ENCODE measurements at regions not wholly inside any gene's neighbourhood (a gene's known extent, or its start where the extent isn't known, plus 50 kb on each side); places are given as distances from the start of the nearest gene placed in this dataset.

DNA sequence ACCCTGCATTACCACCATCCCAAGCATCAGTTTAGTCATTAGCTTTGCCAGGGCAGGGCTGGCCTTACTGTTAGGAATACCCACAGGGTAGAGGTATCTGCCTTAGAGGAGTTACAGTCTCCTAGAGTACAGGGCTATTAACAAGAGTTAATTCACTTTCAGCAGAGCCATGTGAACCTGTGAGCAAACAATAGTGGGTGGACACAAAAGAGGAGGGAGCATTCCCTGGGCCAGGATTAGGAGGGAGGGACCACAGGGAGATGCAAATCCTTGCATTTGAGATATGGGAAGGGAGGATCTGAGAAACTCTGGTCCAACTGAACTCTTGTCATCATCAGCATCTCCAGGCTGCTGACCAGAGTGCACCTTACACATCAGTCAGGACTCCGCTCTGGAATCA, 51.1 kb upstream of the IGSF21 start (continued):
- TF ChIP-seq ZNF791 (tag by site-specific recombination; IDR thresholded peaks at IDR 0.05) (no peak), SCRT1 (tag by site-specific recombination; IDR thresholded peaks at IDR 0.05; ENCODE audit: borderline replicate concordance) (no peak), ZNF664 (tag by site-specific recombination; IDR thresholded peaks at IDR 0.05) (no peak), SALL2 (tag by site-specific recombination; IDR thresholded peaks at IDR 0.05; ENCODE audit: borderline replicate concordance) (no peak), ZNF133 (tag by site-specific recombination; IDR thresholded peaks at IDR 0.05) (no peak), ZNF624 (tag by site-specific recombination; IDR thresholded peaks at IDR 0.05) (no peak), ZNF274 (IDR thresholded peaks at IDR 0.05; ENCODE audit: low read length) (no peak), ZNF274 (tag by site-specific recombination; IDR thresholded peaks at IDR 0.05; ENCODE audit: borderline replicate concordance) (no peak), YY1 (tag by site-specific recombination; IDR thresholded peaks at IDR 0.05) (no peak), ZNF24 (tag by site-specific recombination; IDR thresholded peaks at IDR 0.05) (no peak), BCL11B (tag by site-specific recombination; IDR thresholded peaks at IDR 0.05; ENCODE audit: low read depth) (no peak)
- TF ChIP-seq, protein P1, sequence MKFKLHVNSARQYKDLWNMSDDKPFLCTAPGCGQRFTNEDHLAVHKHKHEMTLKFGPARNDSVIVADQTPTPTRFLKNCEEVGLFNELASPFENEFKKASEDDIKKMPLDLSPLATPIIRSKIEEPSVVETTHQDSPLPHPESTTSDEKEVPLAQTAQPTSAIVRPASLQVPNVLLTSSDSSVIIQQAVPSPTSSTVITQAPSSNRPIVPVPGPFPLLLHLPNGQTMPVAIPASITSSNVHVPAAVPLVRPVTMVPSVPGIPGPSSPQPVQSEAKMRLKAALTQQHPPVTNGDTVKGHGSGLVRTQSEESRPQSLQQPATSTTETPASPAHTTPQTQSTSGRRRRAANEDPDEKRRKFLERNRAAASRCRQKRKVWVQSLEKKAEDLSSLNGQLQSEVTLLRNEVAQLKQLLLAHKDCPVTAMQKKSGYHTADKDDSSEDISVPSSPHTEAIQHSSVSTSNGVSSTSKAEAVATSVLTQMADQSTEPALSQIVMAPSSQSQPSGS (tag by site-specific recombination; IDR thresholded peaks at IDR 0.05; ENCODE audit: low read depth), result no peak
- TF ChIP-seq, protein P2, sequence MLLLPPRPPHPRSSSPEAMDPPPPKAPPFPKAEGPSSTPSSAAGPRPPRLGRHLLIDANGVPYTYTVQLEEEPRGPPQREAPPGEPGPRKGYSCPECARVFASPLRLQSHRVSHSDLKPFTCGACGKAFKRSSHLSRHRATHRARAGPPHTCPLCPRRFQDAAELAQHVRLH (tag by site-specific recombination; IDR thresholded peaks at IDR 0.05), result no peak

DNA sequence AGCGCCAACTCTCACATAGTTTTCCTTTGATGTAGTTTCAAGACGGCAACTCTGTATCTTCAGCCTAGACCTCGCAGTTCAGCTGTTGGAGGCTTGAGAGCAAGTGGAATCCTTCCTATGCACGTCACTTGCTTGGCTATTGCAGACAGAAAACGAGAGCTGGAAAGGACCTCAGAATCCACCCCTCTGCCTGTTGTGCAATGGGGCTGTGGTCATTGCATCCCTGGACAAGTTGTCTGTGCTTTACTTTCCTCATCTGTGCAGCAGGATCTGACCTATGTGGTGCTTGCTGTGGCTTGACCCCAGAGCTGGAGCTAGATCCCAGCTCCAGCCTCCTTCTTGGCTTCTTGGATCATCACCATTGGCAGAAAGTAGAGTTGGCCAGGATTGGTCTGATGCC, 50.0 kb upstream of the IGSF21 start:
- no peaks in the 10 kb centered on the region for H3K36me3 ChIP-seq (ENCODE audit: control insufficient read depth in 2 of 2, insufficient read depth in 1 of 2, low read length in 2 of 2)
- H3K9me3 ChIP-seq (ENCODE audit: control insufficient read depth, insufficient read depth, low read depth, low read length), result no peaks in the 10 kb centered on the region
- ChIA-PET POLR2A (no interaction called here), CTCF (interaction anchor here (1.0 kb wide), 1 partner anchor 299 kb away, joined by 3 read pairs; no protein-coding TSS in a partner anchor)
- H3K27ac ChIP-seq (ENCODE audit: extremely low read depth, low read depth, low read length), result no peak overlapping the region
- no peaks in the 10 kb centered on the region for H3K4me1 ChIP-seq (ENCODE audit: control insufficient read depth, insufficient read depth, low read length)
- TF ChIP-seq ZNF776 (tag by site-specific recombination; IDR thresholded peaks at IDR 0.05; ENCODE audit: borderline replicate concordance), result no peak
- no peak for TF ChIP-seq ZNF302 (tag by site-specific recombination; IDR thresholded peaks at IDR 0.05; ENCODE audit: low read depth)
- TF ChIP-seq ZNF175 (tag by site-specific recombination; IDR thresholded peaks at IDR 0.05), result no peak
- TF ChIP-seq, protein P3, sequence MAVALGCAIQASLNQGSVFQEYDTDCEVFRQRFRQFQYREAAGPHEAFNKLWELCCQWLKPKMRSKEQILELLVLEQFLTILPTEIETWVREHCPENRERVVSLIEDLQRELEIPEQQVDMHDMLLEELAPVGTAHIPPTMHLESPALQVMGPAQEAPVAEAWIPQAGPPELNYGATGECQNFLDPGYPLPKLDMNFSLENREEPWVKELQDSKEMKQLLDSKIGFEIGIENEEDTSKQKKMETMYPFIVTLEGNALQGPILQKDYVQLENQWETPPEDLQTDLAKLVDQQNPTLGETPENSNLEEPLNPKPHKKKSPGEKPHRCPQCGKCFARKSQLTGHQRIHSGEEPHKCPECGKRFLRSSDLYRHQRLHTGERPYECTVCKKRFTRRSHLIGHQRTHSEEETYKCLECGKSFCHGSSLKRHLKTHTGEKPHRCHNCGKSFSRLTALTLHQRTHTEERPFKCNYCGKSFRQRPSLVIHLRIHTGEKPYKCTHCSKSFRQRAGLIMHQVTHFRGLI (tag by site-specific recombination; IDR thresholded peaks at IDR 0.05), result no peak
- TF ChIP-seq, protein P4, sequence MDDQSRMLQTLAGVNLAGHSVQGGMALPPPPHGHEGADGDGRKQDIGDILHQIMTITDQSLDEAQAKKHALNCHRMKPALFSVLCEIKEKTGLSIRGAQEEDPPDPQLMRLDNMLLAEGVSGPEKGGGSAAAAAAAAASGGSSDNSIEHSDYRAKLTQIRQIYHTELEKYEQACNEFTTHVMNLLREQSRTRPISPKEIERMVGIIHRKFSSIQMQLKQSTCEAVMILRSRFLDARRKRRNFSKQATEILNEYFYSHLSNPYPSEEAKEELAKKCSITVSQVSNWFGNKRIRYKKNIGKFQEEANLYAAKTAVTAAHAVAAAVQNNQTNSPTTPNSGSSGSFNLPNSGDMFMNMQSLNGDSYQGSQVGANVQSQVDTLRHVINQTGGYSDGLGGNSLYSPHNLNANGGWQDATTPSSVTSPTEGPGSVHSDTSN (CRISPR knock-in tag; IDR thresholded peaks at IDR 0.05), result no peak
- no peak for TF ChIP-seq ZNF274 (IDR thresholded peaks at IDR 0.05; ENCODE audit: low read length)
- no peak for TF ChIP-seq ZNF274 (tag by site-specific recombination; IDR thresholded peaks at IDR 0.05; ENCODE audit: borderline replicate concordance)
- no peak for TF ChIP-seq TRIM28 (IDR thresholded peaks at IDR 0.05; ENCODE audit: borderline replicate concordance, low read length)
- TF ChIP-seq ZNF248 (tag by site-specific recombination; IDR thresholded peaks at IDR 0.05), result no peak
- TF ChIP-seq, protein P5, sequence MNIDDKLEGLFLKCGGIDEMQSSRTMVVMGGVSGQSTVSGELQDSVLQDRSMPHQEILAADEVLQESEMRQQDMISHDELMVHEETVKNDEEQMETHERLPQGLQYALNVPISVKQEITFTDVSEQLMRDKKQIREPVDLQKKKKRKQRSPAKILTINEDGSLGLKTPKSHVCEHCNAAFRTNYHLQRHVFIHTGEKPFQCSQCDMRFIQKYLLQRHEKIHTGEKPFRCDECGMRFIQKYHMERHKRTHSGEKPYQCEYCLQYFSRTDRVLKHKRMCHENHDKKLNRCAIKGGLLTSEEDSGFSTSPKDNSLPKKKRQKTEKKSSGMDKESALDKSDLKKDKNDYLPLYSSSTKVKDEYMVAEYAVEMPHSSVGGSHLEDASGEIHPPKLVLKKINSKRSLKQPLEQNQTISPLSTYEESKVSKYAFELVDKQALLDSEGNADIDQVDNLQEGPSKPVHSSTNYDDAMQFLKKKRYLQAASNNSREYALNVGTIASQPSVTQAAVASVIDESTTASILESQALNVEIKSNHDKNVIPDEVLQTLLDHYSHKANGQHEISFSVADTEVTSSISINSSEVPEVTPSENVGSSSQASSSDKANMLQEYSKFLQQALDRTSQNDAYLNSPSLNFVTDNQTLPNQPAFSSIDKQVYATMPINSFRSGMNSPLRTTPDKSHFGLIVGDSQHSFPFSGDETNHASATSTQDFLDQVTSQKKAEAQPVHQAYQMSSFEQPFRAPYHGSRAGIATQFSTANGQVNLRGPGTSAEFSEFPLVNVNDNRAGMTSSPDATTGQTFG (tag by site-specific recombination; IDR thresholded peaks at IDR 0.05; ENCODE audit: borderline replicate concordance), result no peak
- no peak for TF ChIP-seq ZNF623 (tag by site-specific recombination; IDR thresholded peaks at IDR 0.05)
- TF ChIP-seq ZNF155 (tag by site-specific recombination; IDR thresholded peaks at IDR 0.05), result no peak
- no peak for TF ChIP-seq ZNF664 (tag by site-specific recombination; IDR thresholded peaks at IDR 0.05)
- TF ChIP-seq OVOL3 (tag by site-specific recombination; IDR thresholded peaks at IDR 0.05), result no peak
- TF ChIP-seq PRDM1 (tag by site-specific recombination; IDR thresholded peaks at IDR 0.05), result no peak
- TF ChIP-seq ZEB2 (tag by site-specific recombination; IDR thresholded peaks at IDR 0.05), result no peak
- no peak overlapping the region for H3K4me3 ChIP-seq (ENCODE audit: low read depth, low read length)
